HepG2 (cell line): ENCODE measurements at regions not wholly inside any gene's neighbourhood (a gene's known extent, or its start where the extent isn't known, plus 50 kb on each side); places are given as distances from the start of the nearest gene placed in this dataset.
A peak's percentile ranks its signal among the peaks of the same experiment; 100 is the strongest.

Experiments
- CC2D1A ChIP-seq: sonication (generic); formaldehyde crosslinking; IDR thresholded peaks from 2 replicates; pipeline ENCODE4 v1.8.1; 2023; ENCODE audit warnings: mild to moderate bottlenecking, missing genetic modification reagents
- CENPT ChIP-seq: sonication (generic); formaldehyde crosslinking; IDR thresholded peaks from 2 replicates; pipeline ENCODE4 v1.8.0; 2022; ENCODE audit warnings: low read depth, mild to moderate bottlenecking, moderate library complexity, missing genetic modification reagents
- DR1 ChIP-seq: sonication (generic); formaldehyde crosslinking; IDR thresholded peaks from 2 replicates; pipeline ENCODE4 v1.8.0; 2021; ENCODE audit warnings: mild to moderate bottlenecking, missing genetic modification reagents, inconsistent platforms
- IKZF1 ChIP-seq: fragments of 450-650 bp; IDR thresholded peaks from 2 replicates; pipeline ENCODE4 v1.7.1; 2016
- MAFF ChIP-seq: IDR thresholded peaks from 2 replicates; pipeline ENCODE4 v1.6.1; 2011; ENCODE audit warnings: low read depth, low read length, improper control_type of control experiment
- NBN ChIP-seq: fragments of 450-650 bp; conservative IDR thresholded peaks from 2 replicates; pipeline ENCODE4 v1.6.1; 2017
- PCBP2 ChIP-seq: fragments of 200-400 bp; formaldehyde crosslinking; optimal IDR thresholded peaks from 2 replicates; pipeline ENCODE3; 2018; ENCODE audit warnings: low read length, low read depth; ENCODE audit not compliant: poor library complexity, severe bottlenecking
- RBM22 ChIP-seq: fragments of 200-400 bp; formaldehyde crosslinking; optimal IDR thresholded peaks from 2 replicates; pipeline ENCODE3; 2017; ENCODE audit warnings: mild to moderate bottlenecking, low read length, moderate library complexity
- SALL1 ChIP-seq: sonication (generic); formaldehyde crosslinking; IDR thresholded peaks from 2 replicates; pipeline ENCODE4 v1.8.0; 2022; ENCODE audit warnings: mild to moderate bottlenecking, missing genetic modification reagents
- TMF1 ChIP-seq: sonication (generic); formaldehyde crosslinking; IDR thresholded peaks from 2 replicates; pipeline ENCODE4 v1.8.1; 2022; ENCODE audit warnings: low read depth, missing genetic modification reagents
- TRIM24 ChIP-seq: sonication (generic); formaldehyde crosslinking; IDR thresholded peaks from 2 replicates; pipeline ENCODE4 v1.8.0; 2022; ENCODE audit warnings: mild to moderate bottlenecking, missing genetic modification reagents
- ZNF30 ChIP-seq: sonication (generic); formaldehyde crosslinking; IDR thresholded peaks from 2 replicates; pipeline ENCODE4 v1.5.0; 2020; ENCODE audit warnings: mild to moderate bottlenecking, missing genetic modification reagents
- ZNF34 ChIP-seq: sonication (generic); formaldehyde crosslinking; IDR thresholded peaks from 2 replicates; pipeline ENCODE4 v1.4.0; 2020; ENCODE audit warnings: mild to moderate bottlenecking, missing genetic modification reagents, borderline replicate concordance
- ZNF446 ChIP-seq: sonication (generic); formaldehyde crosslinking; IDR thresholded peaks from 2 replicates; pipeline ENCODE4 v1.5.0; 2020; ENCODE audit warnings: mild to moderate bottlenecking, missing genetic modification reagents
- ZNF747 ChIP-seq: sonication (generic); formaldehyde crosslinking; IDR thresholded peaks from 2 replicates; pipeline ENCODE4 v1.8.1; 2023; ENCODE audit warnings: missing genetic modification reagents, mild to moderate bottlenecking, borderline replicate concordance
- ZNF841 ChIP-seq: sonication (generic); formaldehyde crosslinking; IDR thresholded peaks from 2 replicates; pipeline ENCODE4 v1.8.1; 2023; ENCODE audit warnings: missing genetic modification reagents, borderline replicate concordance
- TF ChIP-seq, protein P1 (sequence below): sonication (generic); formaldehyde crosslinking; IDR thresholded peaks from 2 replicates; pipeline ENCODE4 v1.8.0; 2022; ENCODE audit warnings: mild to moderate bottlenecking, missing genetic modification reagents, moderate library complexity
- TF ChIP-seq, protein P2 (sequence below): sonication (generic); formaldehyde crosslinking; IDR thresholded peaks from 2 replicates; pipeline ENCODE4 v1.4.0; 2020; ENCODE audit warnings: low read depth, missing genetic modification reagents
- TF ChIP-seq, protein P3 (sequence below): sonication (generic); formaldehyde crosslinking; IDR thresholded peaks from 2 replicates; pipeline ENCODE4 v1.8.0; 2022; ENCODE audit warnings: missing genetic modification reagents, mild to moderate bottlenecking, moderate library complexity, borderline replicate concordance
- TF ChIP-seq, protein P4 (sequence below): sonication (generic); formaldehyde crosslinking; IDR thresholded peaks from 2 replicates; pipeline ENCODE4 v1.4.0; 2020; ENCODE audit warnings: missing genetic modification reagents, borderline replicate concordance

DNA sequence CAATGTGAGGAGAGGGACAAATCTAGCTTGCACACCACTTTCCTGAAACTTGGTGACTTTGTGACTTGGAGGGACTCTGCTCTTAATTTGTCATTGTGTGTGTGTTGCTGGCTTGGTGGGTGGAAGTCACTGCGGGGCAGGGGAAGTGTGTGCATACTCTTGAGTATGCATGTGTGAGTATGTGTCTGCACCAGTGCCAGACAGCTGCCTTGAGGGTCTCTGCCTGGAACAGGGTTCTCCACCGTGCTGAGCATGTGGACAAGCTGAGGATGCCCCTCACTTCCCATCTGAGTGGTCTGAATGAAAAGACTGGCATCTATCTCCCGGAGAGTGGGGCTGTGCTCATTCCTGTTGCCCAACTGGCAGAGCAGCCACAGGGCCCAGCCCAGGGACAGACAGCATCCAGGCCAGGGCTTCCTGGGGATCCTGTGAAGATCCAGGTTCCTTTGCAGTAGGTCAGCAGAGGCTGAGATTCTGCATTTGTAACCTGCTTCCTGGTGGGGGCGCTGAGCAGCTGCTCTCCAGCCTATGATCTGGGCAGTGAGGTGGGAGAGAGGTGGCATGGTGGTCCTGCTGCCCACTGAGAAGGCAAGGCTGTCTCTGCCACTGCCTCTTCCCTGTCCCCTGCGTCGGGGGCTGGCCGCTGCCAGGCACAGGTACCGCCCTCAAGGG, 138.9 kb upstream of the HAAO start (continued):
- TF ChIP-seq ZNF446, result no peak
- no peak for TF ChIP-seq TRIM24 (CRISPR knock-in tag)
- TF ChIP-seq ZNF841 (CRISPR knock-in tag), result no peak
- TF ChIP-seq, protein P1, sequence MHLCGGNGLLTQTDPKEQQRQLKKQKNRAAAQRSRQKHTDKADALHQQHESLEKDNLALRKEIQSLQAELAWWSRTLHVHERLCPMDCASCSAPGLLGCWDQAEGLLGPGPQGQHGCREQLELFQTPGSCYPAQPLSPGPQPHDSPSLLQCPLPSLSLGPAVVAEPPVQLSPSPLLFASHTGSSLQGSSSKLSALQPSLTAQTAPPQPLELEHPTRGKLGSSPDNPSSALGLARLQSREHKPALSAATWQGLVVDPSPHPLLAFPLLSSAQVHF (CRISPR knock-in tag), result no peak
- no peak for TF ChIP-seq IKZF1
- peak; percentile 77 for TF ChIP-seq SALL1 (CRISPR knock-in tag)
- no peak for TF ChIP-seq CC2D1A (CRISPR knock-in tag)
- TF ChIP-seq, protein P2, sequence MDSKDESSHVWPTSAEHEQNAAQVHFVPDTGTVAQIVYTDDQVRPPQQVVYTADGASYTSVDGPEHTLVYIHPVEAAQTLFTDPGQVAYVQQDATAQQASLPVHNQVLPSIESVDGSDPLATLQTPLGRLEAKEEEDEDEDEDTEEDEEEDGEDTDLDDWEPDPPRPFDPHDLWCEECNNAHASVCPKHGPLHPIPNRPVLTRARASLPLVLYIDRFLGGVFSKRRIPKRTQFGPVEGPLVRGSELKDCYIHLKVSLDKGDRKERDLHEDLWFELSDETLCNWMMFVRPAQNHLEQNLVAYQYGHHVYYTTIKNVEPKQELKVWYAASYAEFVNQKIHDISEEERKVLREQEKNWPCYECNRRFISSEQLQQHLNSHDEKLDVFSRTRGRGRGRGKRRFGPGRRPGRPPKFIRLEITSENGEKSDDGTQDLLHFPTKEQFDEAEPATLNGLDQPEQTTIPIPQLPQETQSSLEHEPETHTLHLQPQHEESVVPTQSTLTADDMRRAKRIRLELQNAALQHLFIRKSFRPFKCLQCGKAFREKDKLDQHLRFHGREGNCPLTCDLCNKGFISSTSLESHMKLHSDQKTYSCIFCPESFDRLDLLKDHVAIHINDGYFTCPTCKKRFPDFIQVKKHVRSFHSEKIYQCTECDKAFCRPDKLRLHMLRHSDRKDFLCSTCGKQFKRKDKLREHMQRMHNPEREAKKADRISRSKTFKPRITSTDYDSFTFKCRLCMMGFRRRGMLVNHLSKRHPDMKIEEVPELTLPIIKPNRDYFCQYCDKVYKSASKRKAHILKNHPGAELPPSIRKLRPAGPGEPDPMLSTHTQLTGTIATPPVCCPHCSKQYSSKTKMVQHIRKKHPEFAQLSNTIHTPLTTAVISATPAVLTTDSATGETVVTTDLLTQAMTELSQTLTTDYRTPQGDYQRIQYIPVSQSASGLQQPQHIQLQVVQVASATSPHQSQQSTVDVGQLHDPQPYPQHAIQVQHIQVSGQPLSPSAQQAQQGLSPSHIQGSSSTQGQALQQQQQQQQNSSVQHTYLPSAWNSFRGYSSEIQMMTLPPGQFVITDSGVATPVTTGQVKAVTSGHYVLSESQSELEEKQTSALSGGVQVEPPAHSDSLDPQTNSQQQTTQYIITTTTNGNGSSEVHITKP (CRISPR knock-in tag), result peak; percentile 38; the same call in 1 of the 2 replicates
- TF ChIP-seq TMF1, result no peak
- TF ChIP-seq MAFF, result no peak
- no peak for TF ChIP-seq ZNF34 (CRISPR knock-in tag)
- TF ChIP-seq, protein P3, sequence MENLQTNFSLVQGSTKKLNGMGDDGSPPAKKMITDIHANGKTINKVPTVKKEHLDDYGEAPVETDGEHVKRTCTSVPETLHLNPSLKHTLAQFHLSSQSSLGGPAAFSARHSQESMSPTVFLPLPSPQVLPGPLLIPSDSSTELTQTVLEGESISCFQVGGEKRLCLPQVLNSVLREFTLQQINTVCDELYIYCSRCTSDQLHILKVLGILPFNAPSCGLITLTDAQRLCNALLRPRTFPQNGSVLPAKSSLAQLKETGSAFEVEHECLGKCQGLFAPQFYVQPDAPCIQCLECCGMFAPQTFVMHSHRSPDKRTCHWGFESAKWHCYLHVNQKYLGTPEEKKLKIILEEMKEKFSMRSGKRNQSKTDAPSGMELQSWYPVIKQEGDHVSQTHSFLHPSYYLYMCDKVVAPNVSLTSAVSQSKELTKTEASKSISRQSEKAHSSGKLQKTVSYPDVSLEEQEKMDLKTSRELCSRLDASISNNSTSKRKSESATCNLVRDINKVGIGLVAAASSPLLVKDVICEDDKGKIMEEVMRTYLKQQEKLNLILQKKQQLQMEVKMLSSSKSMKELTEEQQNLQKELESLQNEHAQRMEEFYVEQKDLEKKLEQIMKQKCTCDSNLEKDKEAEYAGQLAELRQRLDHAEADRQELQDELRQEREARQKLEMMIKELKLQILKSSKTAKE (CRISPR knock-in tag), result no peak
- no peak for TF ChIP-seq ZNF30
- no peak for TF ChIP-seq PCBP2
- TF ChIP-seq CENPT (CRISPR knock-in tag), result no peak
- TF ChIP-seq, protein P4, sequence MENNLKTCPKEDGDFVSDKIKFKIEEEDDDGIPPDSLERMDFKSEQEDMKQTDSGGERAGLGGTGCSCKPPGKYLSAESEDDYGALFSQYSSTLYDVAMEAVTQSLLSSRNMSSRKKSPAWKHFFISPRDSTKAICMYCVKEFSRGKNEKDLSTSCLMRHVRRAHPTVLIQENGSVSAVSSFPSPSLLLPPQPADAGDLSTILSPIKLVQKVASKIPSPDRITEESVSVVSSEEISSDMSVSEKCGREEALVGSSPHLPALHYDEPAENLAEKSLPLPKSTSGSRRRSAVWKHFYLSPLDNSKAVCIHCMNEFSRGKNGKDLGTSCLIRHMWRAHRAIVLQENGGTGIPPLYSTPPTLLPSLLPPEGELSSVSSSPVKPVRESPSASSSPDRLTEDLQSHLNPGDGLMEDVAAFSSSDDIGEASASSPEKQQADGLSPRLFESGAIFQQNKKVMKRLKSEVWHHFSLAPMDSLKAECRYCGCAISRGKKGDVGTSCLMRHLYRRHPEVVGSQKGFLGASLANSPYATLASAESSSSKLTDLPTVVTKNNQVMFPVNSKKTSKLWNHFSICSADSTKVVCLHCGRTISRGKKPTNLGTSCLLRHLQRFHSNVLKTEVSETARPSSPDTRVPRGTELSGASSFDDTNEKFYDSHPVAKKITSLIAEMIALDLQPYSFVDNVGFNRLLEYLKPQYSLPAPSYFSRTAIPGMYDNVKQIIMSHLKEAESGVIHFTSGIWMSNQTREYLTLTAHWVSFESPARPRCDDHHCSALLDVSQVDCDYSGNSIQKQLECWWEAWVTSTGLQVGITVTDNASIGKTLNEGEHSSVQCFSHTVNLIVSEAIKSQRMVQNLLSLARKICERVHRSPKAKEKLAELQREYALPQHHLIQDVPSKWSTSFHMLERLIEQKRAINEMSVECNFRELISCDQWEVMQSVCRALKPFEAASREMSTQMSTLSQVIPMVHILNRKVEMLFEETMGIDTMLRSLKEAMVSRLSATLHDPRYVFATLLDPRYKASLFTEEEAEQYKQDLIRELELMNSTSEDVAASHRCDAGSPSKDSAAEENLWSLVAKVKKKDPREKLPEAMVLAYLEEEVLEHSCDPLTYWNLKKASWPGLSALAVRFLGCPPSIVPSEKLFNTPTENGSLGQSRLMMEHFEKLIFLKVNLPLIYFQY (CRISPR knock-in tag), result peak; percentile 70; the same call in 1 of the 2 replicates
- no peak for TF ChIP-seq NBN
- no peak for TF ChIP-seq RBM22
- TF ChIP-seq DR1 (CRISPR knock-in tag), result no peak
- peak; percentile 26; the same call in 1 of the 2 replicates for TF ChIP-seq ZNF747 (CRISPR knock-in tag)
